ENCODE measurements at regions not wholly inside any gene's neighbourhood (a gene's known extent, or its start where the extent isn't known, plus 50 kb on each side); places are given as distances from the start of the nearest gene placed in this dataset.

DNA sequence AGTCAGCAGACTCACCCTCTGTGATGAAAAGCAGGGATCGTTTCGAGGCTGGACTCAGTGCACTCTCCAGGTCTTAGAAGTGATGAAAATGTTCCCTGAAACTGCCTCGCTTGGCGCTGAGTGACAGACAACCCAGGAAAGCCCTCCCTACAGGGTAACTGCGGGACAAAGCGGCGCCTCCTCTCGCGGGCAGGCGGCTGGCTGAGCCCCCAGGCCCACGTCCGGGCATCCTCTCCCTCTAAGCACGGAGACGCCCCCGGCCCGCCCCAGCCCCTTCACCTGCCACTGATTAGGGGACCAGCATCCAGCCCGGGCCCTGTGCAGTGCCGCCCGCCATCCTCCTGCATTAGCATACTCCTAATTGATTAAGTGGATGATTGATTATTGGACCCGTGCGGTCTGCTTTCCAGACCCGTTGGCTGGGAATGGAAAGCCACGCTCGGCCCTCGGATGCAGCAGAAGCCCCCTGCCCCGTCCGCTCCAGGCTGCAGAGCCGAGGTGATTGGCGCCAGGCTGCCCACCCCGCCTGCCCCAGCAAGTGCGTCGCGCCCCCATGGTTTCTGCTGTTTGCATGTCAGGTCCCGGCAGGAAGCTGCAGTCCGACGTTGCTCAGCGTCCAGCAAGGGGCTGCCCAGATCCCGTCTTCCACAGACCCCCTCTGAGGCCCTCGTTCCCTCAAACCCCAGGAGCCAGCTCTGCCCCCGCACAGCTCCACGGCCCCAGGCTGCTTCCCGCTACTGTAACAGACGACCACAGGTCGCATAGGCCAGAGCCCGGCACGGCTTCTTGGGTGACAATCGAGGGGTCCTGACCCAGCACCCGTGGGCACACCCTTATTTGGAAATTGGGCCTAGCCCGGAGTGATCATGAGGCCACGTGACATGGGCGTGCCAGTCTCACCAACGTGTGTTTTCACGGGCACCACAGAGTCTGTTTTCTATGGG, 131.6 kb downstream of the DLL1 start:
- TF ChIP-seq POLR2AphosphoS5 (IDR thresholded peaks at IDR 0.05; ENCODE audit: low read depth, low read length): no peak
- DNase-seq (ENCODE audit: insufficient read length, low spot score): no peak
- FAIRE-seq: no peak

DNA sequence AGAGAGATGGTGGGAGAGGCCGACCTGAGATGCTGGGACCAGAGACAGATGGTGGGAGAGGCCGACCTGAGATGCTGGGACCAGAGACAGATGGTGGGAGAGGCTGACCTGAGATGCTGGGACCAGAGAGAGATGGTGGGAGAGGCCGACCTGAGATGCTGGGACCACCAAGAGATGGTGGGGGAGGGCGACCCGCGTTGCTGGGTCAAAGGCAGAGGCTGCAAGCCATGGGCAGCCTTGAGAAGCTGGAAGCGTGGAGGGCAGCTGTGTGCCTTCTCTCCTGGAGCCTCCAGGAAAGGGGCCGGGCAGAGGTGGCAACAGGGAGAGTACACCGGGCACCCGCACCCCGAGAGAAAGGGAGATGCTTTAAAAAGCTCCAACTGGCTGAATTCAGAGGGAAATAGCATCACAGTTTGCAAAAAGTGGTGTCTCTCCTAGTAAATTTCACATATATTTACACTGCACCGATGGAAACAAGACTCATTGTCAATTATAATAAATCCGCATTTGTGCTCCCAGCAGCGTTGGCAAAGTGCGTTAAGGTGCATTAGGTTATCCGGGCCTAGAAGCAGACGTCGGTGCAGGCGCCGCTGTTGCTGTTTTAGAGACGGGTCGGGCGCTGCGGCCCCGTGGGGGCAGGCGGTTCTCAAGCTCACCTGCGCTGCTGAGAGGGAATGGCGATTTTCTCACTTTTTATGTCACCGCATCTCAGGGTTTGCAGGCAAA, 132.4 kb downstream of the DLL1 start:
- DNase-seq (ENCODE audit: insufficient read length, low spot score) (no peak), FAIRE-seq (no peak)
- TF ChIP-seq TAF1 (IDR thresholded peaks at IDR 0.05; ENCODE audit: low read depth, low read length): no peak
- TF ChIP-seq SPI1 (IDR thresholded peaks at IDR 0.05; ENCODE audit: low read depth, low read length): no peak
- TF ChIP-seq PAX5 (IDR thresholded peaks at IDR 0.05; ENCODE audit: insufficient read depth, low read length, severe bottlenecking): no peak
- no peak for TF ChIP-seq POLR2A (IDR thresholded peaks at IDR 0.05; ENCODE audit: low read depth, low read length)

DNA sequence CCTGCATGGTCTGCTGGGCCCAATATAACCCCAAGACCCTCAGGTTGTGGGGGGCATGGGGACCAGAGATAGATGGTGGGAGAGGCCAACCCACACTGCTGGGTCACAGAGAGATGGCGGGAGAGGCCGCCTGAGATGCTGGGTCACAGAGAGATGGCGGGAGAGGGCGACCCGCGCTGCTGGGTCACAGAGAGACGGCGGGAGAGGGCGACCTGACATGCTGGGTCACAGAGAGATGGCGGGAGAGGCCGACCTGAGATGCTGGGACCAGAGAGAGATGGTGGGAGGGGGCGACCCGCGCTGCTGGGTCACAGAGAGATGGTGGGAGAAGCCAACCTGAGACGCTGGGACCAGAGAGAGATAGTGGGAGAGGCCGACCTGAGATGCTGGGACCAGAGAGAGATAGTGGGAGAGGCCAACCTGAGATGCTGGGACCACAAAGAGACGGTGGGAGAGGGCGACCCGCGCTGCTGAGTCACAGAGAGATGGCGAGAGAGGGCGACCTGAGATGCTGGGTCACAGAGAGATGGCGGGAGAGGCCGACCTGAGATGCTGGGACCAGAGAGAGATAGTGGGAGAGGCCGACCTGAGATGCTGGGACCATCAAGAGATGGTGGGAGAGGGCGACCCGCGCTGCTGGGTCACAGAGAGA, 133.2 kb downstream of the DLL1 start:
- no peak for DNase-seq (ENCODE audit: insufficient read length, low spot score)
- FAIRE-seq: no peak
- TF ChIP-seq SPI1 (IDR thresholded peaks at IDR 0.05; ENCODE audit: low read depth, low read length): no peak
- TF ChIP-seq TAF1 (IDR thresholded peaks at IDR 0.05; ENCODE audit: low read depth, low read length): no peak

DNA sequence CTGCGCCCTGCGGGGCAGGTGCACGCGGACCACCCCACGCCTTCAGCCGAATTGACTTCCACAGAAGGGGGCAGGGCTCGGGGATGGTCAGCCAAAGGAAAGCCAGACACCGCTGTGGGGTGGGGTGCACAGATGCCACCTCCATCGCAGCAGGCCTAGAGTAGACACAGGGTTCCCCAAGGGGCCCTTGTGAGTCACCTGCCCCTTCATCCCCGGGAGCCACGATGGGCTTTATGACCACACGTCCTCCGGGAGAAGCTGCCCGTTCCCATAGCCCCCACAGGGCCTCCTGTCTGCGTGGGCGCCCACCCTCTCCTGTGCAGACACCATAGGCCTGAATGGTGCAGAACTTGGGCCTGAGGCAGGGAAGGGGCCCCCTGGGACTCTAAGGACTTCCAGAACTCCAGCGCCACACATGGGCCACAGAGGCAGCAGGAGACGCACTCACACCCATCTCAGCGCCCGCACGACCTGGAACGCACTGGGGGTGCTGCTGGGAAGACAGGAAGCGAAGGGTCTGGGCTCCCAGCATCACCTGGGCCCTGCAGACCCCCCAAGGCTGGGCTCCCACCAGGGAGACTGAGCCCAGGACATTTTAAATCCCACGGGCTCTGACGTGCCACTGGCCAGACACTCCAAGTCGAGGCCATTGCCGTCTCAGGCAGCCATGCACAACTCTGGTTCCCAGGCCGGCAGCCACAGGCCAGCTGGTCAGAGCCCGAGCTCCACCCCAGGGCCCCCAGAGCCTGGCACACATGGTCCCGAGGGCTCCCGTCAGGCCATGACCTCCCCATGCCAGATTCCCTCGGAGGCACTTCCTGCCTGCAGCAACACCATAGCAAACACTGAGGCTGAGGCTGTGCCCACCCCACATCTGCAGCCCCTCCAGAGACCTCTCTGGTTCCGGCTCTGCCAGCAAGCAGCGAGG, 134.2 kb downstream of the DLL1 start:
- no peak for FAIRE-seq
- DNase-seq (ENCODE audit: insufficient read length, low spot score): no peak
- TF ChIP-seq POLR2A (IDR thresholded peaks at IDR 0.05; ENCODE audit: low read depth, low read length) (no peak), POU2F2 (IDR thresholded peaks at IDR 0.05; ENCODE audit: low read depth, low read length) (no peak), SPI1 (IDR thresholded peaks at IDR 0.05; ENCODE audit: low read depth, low read length) (no peak), TAF1 (IDR thresholded peaks at IDR 0.05; ENCODE audit: low read depth, low read length) (no peak), PAX5 (IDR thresholded peaks at IDR 0.05; ENCODE audit: insufficient read depth, low read length, severe bottlenecking) (no peak), POLR2AphosphoS5 (IDR thresholded peaks at IDR 0.05; ENCODE audit: low read depth, low read length) (no peak)

DNA sequence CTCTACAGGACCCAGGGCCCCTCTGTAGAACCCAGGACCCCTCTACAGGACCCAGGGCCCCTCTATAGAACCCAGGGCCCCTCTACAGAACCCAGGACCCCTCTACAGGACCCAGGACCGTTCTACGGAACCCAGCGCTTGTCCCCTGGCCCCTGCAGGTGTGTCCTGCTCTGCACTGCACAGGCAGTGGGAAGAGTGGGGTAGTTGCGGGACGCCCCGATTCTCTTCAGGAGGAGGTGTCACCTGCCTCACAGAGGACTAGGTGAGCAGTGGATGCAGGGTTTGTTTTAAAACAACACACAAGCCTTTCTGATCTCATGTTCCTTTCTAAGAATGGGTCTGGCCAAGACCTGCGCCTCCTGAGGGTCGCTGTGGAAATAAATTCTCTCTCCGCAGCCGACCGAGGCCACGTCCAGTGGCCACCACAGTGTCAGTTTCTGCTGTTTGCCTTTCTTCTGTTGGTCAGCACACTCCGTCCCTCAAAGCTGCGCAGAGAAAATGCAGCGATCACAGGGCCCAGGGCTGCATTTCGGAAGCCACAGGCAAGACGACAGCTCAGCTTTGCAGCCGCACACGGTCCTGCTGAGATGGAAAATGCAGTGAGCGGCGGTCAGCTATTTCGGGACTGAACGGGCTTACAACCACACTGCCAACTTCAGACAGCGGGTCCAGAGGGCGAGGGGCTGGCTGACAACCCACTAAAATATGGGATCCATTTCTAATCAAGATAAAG, 135.2 kb downstream of the DLL1 start:
- no peak for DNase-seq (ENCODE audit: insufficient read length, low spot score)
- TF ChIP-seq PAX5 (IDR thresholded peaks at IDR 0.05; ENCODE audit: insufficient read depth, low read length, severe bottlenecking): no peak
- no peak for TF ChIP-seq TAF1 (IDR thresholded peaks at IDR 0.05; ENCODE audit: low read depth, low read length)
- TF ChIP-seq POLR2AphosphoS5 (IDR thresholded peaks at IDR 0.05; ENCODE audit: low read depth, low read length): no peak
- TF ChIP-seq POLR2A (IDR thresholded peaks at IDR 0.05; ENCODE audit: low read depth, low read length): no peak
- no peak for TF ChIP-seq SPI1 (IDR thresholded peaks at IDR 0.05; ENCODE audit: low read depth, low read length)
- no peak for TF ChIP-seq POU2F2 (IDR thresholded peaks at IDR 0.05; ENCODE audit: low read depth, low read length)
- no peak for FAIRE-seq

DNA sequence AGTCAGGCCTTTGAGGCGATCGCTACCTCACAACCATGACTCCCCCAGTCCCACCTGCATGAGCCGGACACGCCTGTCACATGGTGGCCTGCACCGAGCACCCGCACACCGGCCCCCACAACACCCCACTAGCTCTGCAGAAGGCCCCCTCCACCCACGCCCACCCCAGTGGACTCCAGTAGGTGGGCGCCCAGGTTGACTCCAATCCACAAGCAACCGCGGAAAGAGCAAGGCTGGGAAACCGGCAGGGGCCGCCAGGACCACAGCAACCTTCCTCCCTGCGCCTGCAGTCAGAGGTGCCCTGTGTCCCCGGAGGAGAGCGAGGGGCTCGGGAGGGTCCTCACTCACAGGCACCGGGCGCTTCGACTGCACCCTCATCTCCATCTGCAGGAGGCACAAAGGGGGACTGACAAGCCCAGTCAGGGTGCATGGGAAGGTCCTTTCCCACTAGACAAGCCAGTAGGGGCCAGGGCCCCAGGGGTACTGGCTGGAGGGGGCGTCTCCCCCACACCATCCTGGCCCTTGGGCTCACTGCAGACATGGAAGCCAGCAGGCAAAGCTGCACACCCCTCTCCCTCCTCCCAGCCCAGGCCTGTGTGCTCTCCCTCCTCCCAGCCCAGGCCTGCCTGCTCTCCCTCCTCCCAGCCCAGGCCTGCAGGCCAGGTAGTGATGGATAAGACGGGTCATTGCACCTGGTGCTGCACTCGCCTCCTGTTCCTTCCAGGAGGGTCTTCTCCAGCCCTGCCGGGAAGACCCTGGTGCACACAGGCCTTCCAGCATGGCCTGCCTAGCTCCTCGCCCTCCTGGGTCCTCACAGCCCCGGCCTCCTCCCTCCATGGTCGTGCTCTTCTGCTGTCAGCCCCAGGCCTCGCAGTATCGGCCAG, 137.2 kb downstream of the DLL1 start:
- TF ChIP-seq PAX5 (IDR thresholded peaks at IDR 0.05; ENCODE audit: insufficient read depth, low read length, severe bottlenecking) (no peak), POLR2AphosphoS5 (IDR thresholded peaks at IDR 0.05; ENCODE audit: low read depth, low read length) (no peak), POU2F2 (IDR thresholded peaks at IDR 0.05; ENCODE audit: low read depth, low read length) (no peak), POLR2A (IDR thresholded peaks at IDR 0.05; ENCODE audit: low read depth, low read length) (no peak), TAF1 (IDR thresholded peaks at IDR 0.05; ENCODE audit: low read depth, low read length) (no peak), SPI1 (IDR thresholded peaks at IDR 0.05; ENCODE audit: low read depth, low read length) (no peak)
- DNase-seq (ENCODE audit: insufficient read length, low spot score) (no peak), FAIRE-seq (no peak)

DNA sequence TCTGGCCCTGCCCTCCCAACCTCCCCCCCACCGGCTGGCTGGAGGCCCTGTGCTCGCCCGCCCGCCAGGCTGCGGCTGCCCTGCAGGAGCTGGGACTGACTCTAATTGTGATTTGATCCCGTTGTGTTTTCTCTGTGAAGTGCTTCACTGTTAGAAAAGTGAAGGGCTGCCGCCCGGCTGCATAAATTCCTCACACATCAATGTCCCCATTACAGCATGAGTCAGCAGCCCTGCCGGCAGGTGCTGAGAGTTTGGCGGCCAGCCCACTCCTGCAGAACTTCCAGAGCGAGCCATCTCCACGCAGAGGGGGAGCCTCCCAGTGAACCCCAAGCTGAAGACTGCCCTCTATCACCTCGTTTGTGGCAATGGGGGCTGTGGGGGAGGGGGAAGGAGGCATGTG, 137.9 kb downstream of the DLL1 start:
- FAIRE-seq (no peak), DNase-seq (ENCODE audit: insufficient read length, low spot score) (no peak)
- TF ChIP-seq POU2F2 (IDR thresholded peaks at IDR 0.05; ENCODE audit: low read depth, low read length) (no peak), POLR2AphosphoS5 (IDR thresholded peaks at IDR 0.05; ENCODE audit: low read depth, low read length) (no peak), POLR2A (IDR thresholded peaks at IDR 0.05; ENCODE audit: low read depth, low read length) (no peak)
